ENCODE measurements at regions not wholly inside any gene's neighbourhood (a gene's known extent, or its start where the extent isn't known, plus 50 kb on each side); places are given as distances from the start of the nearest gene placed in this dataset.

DNA sequence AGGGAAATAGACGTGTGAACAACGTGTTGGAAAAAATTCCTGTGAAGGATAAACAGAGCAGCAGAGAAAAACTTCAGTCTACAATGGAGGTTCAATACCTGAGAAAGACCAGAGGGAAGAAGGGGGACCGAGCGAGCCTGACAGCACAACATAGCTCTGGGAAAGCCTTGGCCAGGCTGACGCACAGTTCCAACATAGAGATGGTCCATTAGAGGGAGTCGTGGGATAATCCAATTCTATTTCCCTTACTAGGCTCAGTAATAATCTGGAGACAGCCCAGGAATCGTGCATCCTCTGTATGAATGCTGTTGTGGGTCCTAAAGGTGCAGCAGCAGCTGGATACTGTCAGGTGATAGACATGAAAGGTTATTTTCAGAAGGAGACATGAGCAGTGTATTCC is 370.8 kb upstream of the BTBD3 start:
- no peak for TF ChIP-seq YY1 (IDR thresholded peaks at IDR 0.05; ENCODE audit: low read depth)
- TF ChIP-seq ELF1 (IDR thresholded peaks at IDR 0.05), result no peak
- TF ChIP-seq, protein P1, sequence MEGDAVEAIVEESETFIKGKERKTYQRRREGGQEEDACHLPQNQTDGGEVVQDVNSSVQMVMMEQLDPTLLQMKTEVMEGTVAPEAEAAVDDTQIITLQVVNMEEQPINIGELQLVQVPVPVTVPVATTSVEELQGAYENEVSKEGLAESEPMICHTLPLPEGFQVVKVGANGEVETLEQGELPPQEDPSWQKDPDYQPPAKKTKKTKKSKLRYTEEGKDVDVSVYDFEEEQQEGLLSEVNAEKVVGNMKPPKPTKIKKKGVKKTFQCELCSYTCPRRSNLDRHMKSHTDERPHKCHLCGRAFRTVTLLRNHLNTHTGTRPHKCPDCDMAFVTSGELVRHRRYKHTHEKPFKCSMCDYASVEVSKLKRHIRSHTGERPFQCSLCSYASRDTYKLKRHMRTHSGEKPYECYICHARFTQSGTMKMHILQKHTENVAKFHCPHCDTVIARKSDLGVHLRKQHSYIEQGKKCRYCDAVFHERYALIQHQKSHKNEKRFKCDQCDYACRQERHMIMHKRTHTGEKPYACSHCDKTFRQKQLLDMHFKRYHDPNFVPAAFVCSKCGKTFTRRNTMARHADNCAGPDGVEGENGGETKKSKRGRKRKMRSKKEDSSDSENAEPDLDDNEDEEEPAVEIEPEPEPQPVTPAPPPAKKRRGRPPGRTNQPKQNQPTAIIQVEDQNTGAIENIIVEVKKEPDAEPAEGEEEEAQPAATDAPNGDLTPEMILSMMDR (IDR thresholded peaks at IDR 0.05), result no peak
- no peak for TF ChIP-seq RXRA (IDR thresholded peaks at IDR 0.05; ENCODE audit: borderline replicate concordance, low read depth)
